Fibroblast of villous mesenchyme (primary cell): ENCODE measurements at regions not wholly inside any gene's neighbourhood (a gene's known extent, or its start where the extent isn't known, plus 50 kb on each side); places are given as distances from the start of the nearest gene placed in this dataset.

Experiments
- DNase-seq: peaks from one replicate; pipeline ENCODE4 v3.0.0-alpha.2; 2010; ENCODE audit warnings: low read depth
- H3K4me3 ChIP-seq: 2 replicates; pipeline ENCODE4 v1.5.1; 2011; ENCODE audit warnings: low read depth, mild to moderate bottlenecking, low read length
- CTCF ChIP-seq: IDR thresholded peaks from 2 replicates; pipeline ENCODE4 v1.5.1; 2012; ENCODE audit warnings: low read depth, mild to moderate bottlenecking, low read length; ENCODE audit not compliant: insufficient read depth

- H3K4me3 ChIP-seq: no peak overlapping the region
- no peak for TF ChIP-seq CTCF
- no peak for DNase-seq
Measured at GRCh38 chr10:114723361-114723760, 65.3 kb upstream of the ABLIM1 start.

- TF ChIP-seq CTCF: no peak
- H3K4me3 ChIP-seq: no peak overlapping the region
- DNase-seq: no peak
Measured at GRCh38 chr10:114723991-114724715, 66.1 kb upstream of the ABLIM1 start.

GRCh38 chr10:114724716-114725106, 66.6 kb upstream of the ABLIM1 start:
- H3K4me3 ChIP-seq: no peak overlapping the region
- no peak for DNase-seq
- TF ChIP-seq CTCF: no peak

GRCh38 chr10:114726820-114727271, 68.8 kb upstream of the ABLIM1 start:
- no peak for DNase-seq
- TF ChIP-seq CTCF: no peak
- H3K4me3 ChIP-seq: no peak overlapping the region

- no peak for DNase-seq
- no peak for TF ChIP-seq CTCF
- no peak overlapping the region for H3K4me3 ChIP-seq
Measured at GRCh38 chr10:114728325-114728724, 70.2 kb upstream of the ABLIM1 start.

GRCh38 chr10:114729103-114729659, 71.1 kb upstream of the ABLIM1 start:
- no peak for DNase-seq
- no peak for TF ChIP-seq CTCF
- H3K4me3 ChIP-seq: no peak overlapping the region
